HG02970 (cell line): ENCODE measurements at regions not wholly inside any gene's neighbourhood (a gene's known extent, or its start where the extent isn't known, plus 50 kb on each side); places are given as distances from the start of the nearest gene placed in this dataset.
"Not testable (repeated sequence)": the region's sequence is repeated elsewhere in the genome, so short reads cannot be mapped to it uniquely, and the experiment has no call there.

Source experiments
- ATAC-seq: cut with Tn5 transposase; IDR thresholded peaks from one replicate; pipeline ENCODE4 v1.9.1; 2021; ENCODE audit warnings: mild to moderate bottlenecking, moderate library complexity, moderate number of reproducible peaks; ENCODE audit not compliant: unreplicated experiment, low FRiP score

DNA sequence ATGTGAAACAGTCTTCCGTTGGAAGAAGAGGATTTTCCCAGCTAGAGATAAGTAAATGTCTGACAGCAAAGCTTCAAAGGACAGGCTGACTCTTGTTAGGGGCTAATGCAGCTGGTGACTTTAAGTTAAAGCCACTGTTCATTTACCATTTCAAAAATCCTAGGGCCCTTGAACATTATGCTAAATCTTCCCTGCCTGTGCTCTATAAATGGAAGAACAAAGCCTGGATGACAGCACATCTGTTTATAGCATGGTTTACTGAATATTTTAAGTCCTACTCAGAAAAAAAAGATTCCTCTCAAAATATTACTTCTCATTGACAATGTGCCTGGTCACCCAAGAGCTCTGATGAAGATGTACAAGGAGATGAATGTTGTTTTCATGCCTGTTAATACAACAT lies 255.3 kb downstream of the ADRA2A start:
- ATAC-seq: not testable (repeated sequence)

- ATAC-seq: no peak
These were observed 259.0 kb downstream of the ADRA2A start for GRCh38 chr10:111335826-111336225.

- no peak for ATAC-seq
These were observed 261.2 kb downstream of the ADRA2A start for GRCh38 chr10:111338035-111338434.

DNA sequence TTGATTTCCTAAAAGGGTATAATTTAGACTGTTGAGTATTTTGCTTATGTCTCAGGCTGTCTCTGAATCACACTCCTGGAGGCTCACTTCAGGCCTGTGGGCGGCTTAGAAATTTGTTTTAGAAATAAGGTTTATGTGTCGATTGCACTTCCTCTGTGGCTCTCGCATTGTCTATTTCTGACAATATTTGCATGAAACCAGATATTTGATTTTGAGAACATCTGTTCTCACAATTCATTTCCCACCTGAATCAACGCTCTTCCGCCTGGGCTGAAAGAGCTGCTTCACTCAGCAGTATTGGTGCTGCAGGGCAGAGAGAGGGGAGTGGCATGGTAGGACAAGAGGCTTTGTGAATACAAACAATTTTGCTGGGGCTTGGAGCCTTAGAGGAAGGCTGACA lies 262.0 kb downstream of the ADRA2A start:
- peak; percentile 67 for ATAC-seq

- no peak for ATAC-seq
These were observed 268.0 kb downstream of the ADRA2A start for GRCh38 chr10:111344804-111345203.

DNA sequence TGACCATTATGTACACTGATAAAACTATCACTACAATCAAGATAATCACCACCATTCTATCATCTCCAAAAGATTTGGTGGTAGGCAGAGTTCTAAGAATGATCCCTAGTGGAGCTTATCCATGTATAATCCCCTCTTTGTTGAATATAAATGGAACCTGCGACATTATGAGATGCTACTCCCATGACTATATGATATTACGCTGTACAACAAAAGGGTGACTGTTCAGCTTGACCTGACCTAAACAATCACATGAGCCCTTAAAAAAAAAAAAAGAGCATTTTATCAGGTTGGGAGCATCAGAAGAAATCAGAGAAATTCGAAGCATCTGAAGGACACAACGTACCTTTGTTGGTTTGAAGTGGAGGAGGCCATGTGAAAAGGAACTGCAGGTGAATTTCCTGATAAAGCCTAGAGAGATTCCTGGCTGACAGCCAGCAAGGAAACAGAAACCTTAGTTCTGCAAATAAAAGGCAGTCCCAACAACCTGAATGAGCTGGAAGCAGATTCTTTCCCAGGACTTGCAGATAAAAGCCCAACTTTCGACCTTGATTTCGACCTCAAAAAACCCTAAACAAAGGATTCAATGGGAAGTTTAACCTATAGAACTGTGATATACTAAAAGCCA lies 270.7 kb downstream of the ADRA2A start:
- no peak for ATAC-seq

- no peak for ATAC-seq
These were observed 271.2 kb downstream of the ADRA2A start for GRCh38 chr10:111348076-111348475.

DNA sequence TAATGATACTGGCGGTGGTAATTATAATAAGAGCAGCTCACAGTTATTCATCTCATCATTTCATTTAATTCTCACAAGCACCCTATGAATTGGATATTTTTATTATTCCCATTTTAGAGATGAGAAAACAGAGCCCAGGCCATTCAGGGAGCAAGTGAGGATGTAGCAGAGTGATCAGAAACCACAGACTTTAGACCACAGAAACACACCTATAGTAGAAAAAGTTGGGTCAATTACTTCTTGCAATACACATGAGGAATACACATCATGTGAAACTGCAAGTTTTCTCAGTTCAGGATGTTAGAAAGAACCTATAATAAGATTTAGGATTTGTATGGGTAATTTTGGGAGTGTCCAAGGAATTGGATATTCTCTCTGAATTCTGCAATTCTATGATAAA lies 278.0 kb downstream of the ADRA2A start:
- ATAC-seq: no peak

- ATAC-seq: no peak
These were observed 279.7 kb downstream of the ADRA2A start for GRCh38 chr10:111356571-111356970.

DNA sequence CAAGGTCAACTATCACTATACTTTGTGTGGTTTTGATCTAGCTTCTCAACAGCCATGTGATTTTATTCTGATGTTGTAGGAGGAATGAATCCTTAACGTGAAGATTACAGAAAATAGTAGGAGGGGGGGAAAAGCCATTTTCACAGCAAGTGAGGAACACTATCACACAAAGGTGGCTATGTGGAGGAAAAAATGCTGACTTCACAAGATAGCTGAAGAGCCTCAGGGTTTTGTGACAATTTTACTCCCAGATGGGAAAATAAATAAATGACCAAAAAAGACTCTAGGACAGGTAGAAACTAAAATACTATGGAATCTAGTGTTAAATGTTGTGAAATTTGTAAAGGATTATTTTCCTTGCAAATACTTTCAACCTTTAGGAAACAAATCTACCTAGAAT lies 281.0 kb downstream of the ADRA2A start:
- ATAC-seq: no peak

DNA sequence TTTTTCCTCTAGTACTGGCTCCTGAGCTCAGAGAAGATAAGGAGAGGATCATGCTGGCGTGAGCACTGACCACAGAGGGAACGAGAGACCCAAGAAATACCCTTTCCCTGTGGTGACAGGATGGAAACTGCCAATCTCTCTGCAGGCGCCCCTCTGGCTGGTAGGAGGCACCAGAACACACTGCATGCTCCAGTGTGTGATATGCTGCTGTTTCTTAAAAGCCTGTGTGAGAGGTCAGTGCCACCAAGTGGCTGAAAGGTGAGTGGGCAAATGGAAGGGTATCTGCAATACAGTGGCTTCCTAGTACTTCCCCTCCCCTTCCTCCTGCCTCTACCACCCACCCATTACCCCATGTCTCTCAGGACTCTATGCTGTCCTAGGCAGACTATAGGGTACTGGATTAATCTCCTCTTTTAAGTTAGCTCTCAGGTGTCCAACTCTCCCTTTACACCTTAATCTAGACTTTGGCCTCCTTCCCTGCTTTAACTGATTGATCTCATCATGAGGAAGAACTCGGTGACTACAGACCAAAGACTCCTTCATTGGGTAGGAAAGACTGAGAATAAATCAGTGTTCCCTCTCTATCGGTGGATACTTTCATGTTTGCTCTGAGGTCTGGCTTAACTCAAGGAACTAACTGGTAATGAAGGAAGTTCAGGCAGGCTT lies 283.6 kb downstream of the ADRA2A start:
- no peak for ATAC-seq

GRCh38 chr10:111367531-111367930 lies 290.7 kb downstream of the ADRA2A start:
- no peak for ATAC-seq

DNA sequence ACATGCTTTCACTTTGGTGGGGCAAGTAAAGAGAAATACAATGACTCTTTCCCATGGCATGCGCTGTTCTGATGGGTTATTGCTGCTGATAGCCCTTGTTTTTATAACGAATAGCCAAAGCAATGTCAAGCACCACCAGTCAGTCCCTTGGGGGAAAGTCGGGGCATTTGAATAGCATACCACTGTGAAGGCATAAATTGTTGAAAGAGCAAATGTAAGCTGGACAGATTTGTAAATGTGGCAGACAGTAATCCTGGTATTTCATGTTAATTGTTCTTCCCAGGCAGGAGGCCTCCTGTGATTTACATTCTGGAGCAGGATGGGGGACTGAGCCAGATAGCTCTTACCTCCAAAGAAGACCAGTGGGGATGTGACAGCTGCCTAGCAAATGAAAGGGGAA lies 293.3 kb downstream of the ADRA2A start:
- no peak for ATAC-seq

DNA sequence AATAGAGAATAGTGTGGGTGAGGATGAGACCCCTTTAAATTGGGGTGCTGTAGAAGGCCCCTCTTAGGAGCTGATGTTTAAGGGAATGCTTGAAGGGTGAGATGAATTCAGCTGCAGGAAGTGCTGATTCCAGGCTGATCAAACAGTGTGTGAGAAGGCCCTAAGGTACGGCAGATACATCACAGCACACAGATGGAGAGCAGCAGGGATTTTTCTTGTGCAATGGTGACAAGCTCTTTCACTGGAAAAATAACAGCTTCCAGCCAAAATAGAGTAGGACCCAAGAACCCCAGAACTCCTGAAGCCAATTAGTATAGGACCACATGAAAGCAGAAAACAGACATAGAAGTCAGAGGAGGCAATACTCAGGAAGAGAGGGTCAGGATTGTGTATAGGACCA lies 296.9 kb downstream of the ADRA2A start:
- no peak for ATAC-seq

- no peak for ATAC-seq
These were observed 302.8 kb downstream of the ADRA2A start for GRCh38 chr10:111379534-111380187.

DNA sequence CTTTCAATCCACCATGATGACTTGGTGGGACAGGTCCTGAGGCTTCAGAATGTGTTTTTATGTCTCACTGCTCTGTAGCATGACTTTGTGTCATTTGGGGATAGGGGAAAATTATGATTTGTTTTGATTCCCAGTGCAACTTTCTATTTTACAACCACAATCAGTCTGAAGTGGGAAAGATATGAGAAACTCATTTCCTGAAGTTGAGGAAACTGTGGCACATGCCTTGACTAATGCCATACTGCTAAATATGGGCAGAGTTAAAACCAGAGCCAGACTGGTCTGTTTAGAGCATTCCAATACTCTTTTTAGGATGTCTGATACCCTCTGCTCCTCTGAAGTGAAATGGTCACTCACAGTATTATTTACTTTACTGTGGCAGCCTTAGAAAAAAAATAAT lies 307.7 kb downstream of the ADRA2A start:
- no peak for ATAC-seq

DNA sequence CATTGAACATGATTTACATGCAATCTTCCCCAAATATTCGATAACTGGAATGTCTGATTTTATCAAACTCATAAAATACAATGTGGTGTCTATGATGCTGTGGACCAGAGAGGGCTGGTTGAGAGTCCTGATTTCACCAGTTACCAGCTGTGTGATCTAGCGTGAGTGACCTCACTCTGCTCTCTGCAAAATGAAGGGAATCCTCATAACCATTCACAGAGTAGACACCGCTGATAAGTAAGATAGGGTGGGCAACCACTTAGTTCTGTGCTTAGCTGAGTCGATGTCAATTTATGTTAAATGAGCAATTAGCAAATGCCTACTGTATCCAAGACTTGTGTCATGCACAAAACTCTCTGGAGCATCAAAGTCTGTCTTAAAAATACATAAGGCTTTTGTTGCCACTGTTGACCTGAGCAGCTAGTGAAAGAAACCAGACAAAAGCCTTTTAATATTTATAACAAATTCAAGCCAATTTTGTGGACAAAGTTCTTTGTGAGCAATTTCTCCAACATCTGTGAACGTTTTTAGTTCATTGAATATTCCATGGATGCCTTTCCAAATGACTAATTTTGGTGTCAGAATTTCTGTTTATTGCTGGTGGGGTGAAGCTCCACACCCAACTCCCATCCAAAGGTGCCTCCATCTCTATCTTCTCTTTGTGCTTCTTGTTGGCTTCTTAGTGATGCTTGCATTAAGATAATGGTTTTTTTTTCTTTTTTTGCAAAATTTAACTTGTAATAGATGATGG lies 314.2 kb downstream of the ADRA2A start:
- no peak for ATAC-seq

DNA sequence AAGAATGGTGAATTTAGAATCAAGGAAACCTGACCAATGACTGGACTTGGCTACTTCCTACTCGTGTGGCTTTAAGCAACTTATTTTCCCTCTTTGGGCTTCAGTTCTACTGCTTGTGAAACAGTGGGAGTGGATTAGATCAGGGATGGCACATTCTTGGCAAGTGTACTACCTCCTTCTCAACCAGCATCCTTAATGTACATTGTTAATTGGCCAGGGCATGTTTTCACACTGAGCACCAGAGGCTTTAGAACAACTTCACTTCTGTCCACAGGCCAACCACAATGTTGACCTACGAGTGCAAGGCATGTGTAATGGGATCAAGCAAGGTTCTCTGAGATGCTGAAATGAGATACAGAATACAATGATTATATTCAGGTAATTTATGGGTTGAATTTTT lies 315.3 kb downstream of the ADRA2A start:
- no peak for ATAC-seq

DNA sequence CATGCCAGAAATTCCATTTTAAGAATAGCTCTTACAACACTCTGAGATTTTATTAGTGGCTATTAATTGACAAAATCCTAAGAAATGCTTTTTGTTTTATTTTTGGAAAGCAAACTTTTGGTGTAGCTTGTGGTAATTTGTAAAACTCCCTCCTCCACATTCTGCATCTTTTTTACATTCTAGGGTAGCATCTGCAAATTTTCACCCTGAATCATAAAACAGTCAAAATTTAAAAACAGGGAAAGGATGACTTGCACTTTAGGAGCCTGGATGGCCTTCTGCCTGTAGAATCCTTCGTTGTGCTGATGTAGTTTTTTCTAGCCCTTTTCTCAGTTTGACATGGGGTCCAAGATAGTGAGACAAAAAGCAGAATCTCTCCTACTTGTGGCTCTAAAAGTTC lies 316.1 kb downstream of the ADRA2A start:
- ATAC-seq: no peak

GRCh38 chr10:111410740-111411139 lies 333.9 kb downstream of the ADRA2A start:
- no peak for ATAC-seq

GRCh38 chr10:111425459-111425858 lies 348.6 kb downstream of the ADRA2A start:
- no peak for ATAC-seq
